Activated CD4-positive, CD25-positive, alpha-beta regulatory T cell treated with anti-CD3 and anti-CD28 coated beads, Interleukin-2, amount 50 U/mL, for 24 hours (primary cell): ENCODE measurements at regions not wholly inside any gene's neighbourhood (a gene's known extent, or its start where the extent isn't known, plus 50 kb on each side); places are given as distances from the start of the nearest gene placed in this dataset.

ENCODE experiments used
- ATAC-seq, 2 donors: fragments of 150-1000 bp; cut with Tn5 transposase; one replicate each; pipeline ENCODE4 v1.10.0; 2021; ENCODE audit warnings: mild to moderate bottlenecking in 1 of 2, moderate library complexity in 1 of 2

DNA sequence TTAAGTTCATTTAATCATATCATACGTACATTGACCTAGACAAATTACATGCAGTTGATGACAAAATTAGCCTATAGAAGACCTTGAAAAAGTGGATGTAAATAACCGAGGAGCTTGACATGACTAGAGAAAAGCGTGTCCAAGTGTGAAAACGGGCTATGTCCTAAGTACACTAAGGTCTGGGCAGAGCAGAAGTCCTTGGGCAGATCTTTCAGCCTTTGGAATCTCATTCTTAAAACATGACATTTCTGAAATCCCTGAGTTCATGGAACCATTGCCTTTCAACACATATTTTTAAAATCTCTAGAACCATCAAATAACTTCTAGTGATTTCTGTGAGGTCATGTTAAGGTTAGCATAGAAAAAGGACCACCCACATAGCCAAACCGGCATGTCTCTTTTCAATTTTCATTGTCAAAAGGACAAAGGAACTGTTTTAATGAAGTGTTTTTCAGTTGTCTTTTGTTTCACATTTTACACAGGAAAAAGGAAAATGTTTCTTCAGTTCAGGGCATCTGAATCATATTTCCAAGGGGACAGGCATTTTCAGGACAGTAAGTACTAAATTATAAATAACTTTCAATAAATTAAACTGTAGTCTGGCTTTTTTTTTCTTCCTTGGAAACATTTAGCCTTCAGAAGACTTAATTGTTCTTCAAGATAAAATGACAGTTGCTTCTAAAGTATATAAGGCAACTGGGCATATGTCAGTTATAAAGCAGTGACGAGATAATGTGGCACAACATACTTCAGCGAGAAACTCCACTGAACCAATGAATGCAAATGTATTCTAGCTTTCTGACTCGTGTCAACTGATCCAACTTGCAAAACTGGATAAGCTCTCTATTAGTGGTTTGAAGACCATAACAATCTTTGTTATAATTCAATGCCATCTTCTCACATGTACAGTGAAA lies 416.8 kb downstream of the NFIB start:
- no peak for ATAC-seq

GRCh38 chr9:13896047-13896446 lies 417.9 kb downstream of the NFIB start:
- ATAC-seq, result no peak

- ATAC-seq, result no peak
Measured at GRCh38 chr9:13885258-13885657, 428.7 kb downstream of the NFIB start.

DNA sequence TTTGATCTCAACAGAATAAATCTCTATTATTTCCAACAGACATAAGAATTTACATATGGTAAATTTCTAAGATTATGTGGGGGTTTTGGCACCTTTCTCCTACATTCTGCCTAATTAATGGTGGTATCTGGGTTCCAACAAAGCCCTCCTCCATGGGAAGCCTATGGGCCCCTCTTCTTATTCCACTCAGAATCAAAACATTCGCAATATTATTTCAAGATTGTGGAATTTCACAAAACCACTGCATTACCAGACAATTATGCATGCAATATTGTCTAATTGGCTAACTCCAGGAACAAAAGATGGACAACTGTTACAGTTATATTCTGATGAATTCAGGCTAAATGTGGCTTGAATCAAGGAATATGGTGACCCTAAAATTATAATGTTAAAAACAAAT lies 434.0 kb downstream of the NFIB start:
- no peak for ATAC-seq

GRCh38 chr9:13879011-13879410 lies 434.9 kb downstream of the NFIB start:
- no peak for ATAC-seq

GRCh38 chr9:13878241-13878711 lies 435.7 kb downstream of the NFIB start:
- ATAC-seq, result no peak

DNA sequence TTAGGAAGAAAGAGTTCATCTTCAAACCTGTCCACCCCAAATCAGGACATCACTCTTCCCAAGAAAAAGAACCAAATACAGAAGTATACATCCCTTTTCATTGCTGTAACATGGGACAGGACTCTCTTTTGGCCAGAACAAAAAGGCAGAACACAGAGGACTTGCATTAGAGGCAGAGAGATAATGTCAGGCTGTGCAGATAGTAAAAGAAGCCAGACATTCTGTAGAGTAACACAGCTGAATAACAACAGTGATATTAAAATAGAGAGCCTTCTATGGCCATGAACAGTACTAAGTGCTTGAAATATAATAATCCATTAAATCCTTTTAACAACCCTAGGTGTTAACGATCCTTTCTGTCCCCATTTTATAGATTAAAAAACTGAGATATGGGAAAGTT lies 437.2 kb downstream of the NFIB start:
- ATAC-seq, result no peak

DNA sequence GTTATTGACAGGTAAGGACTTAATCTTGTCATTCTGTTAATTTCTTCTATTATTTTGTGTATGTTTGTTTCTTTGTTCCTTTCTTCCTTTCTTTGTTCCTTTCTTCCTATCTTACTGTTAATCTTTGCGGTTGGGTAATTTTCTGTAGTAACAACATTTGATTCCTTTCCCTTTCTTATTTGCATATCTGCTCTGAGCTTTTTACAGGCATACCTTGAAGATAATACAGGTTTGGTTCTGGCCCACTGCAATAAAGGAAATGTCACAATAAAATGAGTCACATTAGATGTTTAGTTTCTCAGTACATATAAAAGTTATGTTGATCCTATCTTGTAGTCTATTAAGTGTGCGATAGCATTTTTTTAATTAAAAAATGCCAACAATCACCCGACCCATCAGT lies 440.7 kb downstream of the NFIB start:
- ATAC-seq, result no peak

GRCh38 chr9:13868336-13868735 lies 445.6 kb downstream of the NFIB start:
- ATAC-seq, result no peak

GRCh38 chr9:13865869-13866268 lies 448.1 kb downstream of the NFIB start:
- ATAC-seq, result no peak

DNA sequence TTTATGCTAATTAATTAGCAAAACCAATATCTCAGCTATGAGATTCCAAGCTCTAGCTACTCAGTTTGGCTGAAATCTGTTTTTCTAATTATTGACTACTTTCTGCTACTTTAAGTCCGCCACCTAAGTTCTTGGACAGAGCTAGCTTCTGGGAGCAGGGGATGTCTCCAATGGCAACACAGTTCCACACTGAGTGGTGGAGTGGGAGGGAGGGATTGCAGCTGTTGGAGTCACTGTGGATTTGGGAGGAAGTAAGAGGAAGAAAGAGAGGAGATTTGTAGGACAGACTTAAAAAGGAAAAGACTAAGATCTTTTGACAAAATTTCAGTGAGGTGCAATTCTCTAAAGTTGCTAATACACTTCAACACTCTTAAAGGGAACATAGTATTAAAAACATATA lies 450.8 kb downstream of the NFIB start:
- no peak for ATAC-seq

- no peak for ATAC-seq
Measured at GRCh38 chr9:13862654-13863053, 451.3 kb downstream of the NFIB start.

DNA sequence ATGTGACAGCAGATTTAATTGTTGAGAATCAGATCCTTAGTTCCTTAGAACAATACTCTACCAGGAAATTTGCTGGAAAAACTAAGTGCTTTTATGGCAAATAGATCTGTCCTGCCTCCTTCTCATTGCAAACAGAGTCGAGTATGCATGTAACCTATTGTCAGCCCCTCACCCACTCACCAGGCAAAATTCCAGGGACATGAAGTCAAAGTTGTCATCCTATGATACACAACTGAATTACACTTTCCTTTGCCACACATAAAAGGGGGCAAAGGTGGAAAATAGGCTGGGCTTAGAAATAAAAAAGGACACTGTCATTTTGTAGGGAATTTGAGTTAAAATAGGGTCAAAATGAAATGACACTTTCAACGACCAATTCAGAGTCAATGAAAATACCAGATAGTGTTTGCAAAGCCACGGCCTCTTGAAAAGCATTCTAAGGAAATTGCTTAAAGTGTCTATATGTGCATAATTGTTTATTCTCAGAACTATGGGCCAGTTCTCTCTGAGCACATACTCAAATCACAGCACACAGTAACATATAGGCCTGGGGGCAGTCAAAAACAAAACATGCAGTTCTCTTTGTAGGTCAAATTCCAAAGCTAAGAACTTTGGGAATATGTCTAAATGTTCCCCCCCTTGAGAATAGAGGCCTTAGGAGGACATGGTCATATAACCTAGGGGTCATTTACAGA lies 452.8 kb downstream of the NFIB start:
- no peak for ATAC-seq

DNA sequence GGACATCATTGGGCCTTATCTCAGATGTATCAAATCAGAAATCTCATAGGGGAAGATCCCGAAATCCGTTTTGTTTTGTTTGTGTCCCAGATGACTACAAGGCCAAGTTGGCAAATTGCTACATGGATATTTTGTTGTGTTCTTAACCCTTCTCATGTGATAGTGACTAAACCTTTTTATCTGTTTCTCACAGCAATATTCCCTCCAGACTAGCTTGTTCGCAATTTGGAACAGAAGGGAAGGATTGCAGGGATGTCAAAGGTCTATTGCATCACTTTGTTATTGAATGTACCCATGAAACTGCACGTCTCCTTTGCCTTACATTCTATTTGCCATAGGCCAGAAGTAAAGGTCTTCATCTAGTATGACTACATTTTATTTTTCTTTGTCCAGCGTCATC lies 453.9 kb downstream of the NFIB start:
- ATAC-seq, result no peak

- ATAC-seq, result no peak
Measured at GRCh38 chr9:13857521-13857920, 456.4 kb downstream of the NFIB start.

DNA sequence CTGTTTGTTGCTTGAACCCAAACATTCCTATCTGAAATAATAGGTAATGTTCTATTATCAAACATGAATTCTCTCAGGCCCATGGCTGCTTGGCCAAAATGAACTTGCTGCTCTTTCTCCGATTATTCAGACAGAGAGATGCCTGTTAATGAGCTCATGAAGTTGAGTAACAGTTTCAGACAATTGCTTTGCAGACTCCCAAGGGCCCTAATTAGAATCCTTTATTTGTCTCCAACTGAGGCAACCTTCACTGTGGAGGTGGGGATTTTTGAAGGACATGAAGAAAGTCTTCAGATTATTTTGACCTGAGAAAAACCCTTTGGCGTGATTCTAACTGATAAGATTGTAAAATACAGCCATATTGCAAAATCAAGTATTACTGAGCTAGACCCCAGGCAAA lies 466.7 kb downstream of the NFIB start:
- no peak for ATAC-seq

- ATAC-seq, result no peak
Measured at GRCh38 chr9:13845460-13845859, 468.5 kb downstream of the NFIB start.

- no peak for ATAC-seq
Measured at GRCh38 chr9:13841746-13842462, 472.0 kb downstream of the NFIB start.

DNA sequence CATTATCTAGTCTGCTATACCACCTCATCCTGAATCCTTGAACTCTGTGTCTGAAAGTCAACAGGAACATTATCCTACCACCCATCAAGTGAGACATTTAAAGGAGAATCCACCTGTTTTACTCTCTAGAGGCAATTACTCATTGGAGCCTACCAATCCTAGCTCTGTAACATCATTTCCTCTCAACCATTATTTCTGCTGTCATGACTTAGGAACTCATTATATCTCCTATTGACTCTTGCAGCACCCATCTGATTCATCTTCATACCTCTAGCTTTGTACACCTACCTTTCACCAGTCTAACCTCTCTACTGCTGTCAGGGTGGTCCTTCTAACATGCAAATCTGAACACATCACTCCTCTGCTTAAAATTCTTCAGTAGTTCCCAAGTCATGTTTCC lies 481.5 kb downstream of the NFIB start:
- no peak for ATAC-seq

- ATAC-seq, result no peak
Measured at GRCh38 chr9:13823026-13823425, 490.9 kb downstream of the NFIB start.

DNA sequence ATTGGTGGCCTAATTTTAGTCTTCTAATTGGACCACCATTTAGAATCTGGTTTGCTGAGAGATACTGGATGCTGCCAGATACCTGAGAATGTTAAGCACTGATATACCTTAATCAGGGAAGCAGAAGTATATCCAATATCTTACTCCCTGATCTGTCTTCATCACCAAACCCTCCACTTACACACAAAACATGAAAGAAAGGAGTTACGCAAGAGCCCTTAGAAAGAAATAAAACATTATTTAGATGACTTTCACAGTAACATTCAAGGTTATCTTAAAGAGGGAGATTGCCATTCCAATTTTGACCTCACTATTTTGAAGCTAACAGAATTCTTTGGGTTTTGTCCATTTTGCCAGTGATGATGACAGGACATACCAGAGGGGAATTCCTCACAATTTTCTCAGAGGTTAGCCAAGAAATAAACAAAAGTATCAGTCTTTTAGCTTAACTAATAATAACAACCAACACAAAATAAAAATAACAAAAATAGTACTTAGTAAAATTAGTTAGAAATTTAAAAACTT lies 496.1 kb downstream of the NFIB start:
- ATAC-seq, result no peak

GRCh38 chr9:13816837-13817236 lies 497.1 kb downstream of the NFIB start:
- no peak for ATAC-seq
